Omental fat pad (tissue), 3 donors: ENCODE measurements at regions not wholly inside any gene's neighbourhood (a gene's known extent, or its start where the extent isn't known, plus 50 kb on each side); places are given as distances from the start of the nearest gene placed in this dataset.

Experiments used
- ATAC-seq: fragments of 150-250 bp; one replicate; pipeline ENCODE4 v1.9.1; 2016; ENCODE audit warnings: mild to moderate bottlenecking, moderate library complexity; ENCODE audit not compliant: low FRiP score
- DNase-seq: peaks from one replicate; pipeline ENCODE4 v3.0.0-alpha.2; 2019; ENCODE audit warnings: low spot score
- CTCF ChIP-seq, 3 donors: fragments of 450-650 bp; IDR thresholded peaks; one replicate each; pipeline ENCODE4 v1.5.1; 2016 to 2017; ENCODE audit warnings: antibody characterized with exemption in 3 of 3, mild to moderate bottlenecking in 3 of 3, moderate library complexity in 2 of 3

- DNase-seq (no peak), ATAC-seq (no peak)
- TF ChIP-seq CTCF (IDR thresholded peaks at IDR 0.05), result no peak
These were observed 251.9 kb upstream of the ZNF32 start for GRCh38 chr10:43900571-43900970.

DNA sequence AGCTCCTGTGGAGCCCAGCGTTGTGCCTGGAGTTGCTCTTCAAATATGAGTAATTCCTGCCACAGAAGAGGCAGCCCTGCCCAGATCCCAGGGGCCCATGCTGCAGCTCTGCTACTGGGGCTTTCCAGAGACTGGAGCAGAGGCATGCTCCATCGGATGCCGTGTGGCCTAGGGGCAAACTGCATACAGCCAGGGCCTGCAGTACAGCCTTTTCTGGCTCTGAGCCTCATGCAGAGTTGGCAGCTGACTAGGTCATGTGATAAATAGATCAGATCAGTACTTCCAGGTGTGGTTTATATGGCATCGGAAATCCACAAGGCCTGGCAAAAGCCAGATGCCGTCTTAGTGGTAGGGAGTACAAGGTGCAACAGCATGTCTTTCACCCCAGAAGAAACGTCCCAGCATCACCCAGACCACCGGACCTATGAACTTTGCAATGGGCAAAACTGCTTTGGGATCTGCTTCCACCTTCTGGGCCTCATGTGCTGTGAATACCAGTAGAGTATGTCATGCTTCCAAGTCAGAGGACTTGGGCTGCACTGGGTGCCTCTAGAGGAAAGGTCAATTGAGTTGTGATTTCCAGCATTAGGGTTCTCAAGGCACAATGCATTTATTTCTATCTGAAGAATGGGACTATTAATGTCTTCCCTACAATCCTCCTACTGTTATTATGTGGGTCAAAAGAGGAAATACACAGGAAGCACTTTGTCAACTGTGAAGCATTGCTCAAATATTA lies 250.7 kb upstream of the ZNF32 start:
- peak; percentile 31 for ATAC-seq
- no peak for DNase-seq
- no peak for TF ChIP-seq CTCF (IDR thresholded peaks at IDR 0.05)

- no peak for ATAC-seq
- no peak for DNase-seq
- TF ChIP-seq CTCF (IDR thresholded peaks at IDR 0.05), result no peak
These were observed 249.9 kb upstream of the ZNF32 start for GRCh38 chr10:43898592-43898991.

- DNase-seq (no peak), ATAC-seq (no peak)
- no peak for TF ChIP-seq CTCF (IDR thresholded peaks at IDR 0.05)
These were observed 249.2 kb upstream of the ZNF32 start for GRCh38 chr10:43897765-43898419.

DNA sequence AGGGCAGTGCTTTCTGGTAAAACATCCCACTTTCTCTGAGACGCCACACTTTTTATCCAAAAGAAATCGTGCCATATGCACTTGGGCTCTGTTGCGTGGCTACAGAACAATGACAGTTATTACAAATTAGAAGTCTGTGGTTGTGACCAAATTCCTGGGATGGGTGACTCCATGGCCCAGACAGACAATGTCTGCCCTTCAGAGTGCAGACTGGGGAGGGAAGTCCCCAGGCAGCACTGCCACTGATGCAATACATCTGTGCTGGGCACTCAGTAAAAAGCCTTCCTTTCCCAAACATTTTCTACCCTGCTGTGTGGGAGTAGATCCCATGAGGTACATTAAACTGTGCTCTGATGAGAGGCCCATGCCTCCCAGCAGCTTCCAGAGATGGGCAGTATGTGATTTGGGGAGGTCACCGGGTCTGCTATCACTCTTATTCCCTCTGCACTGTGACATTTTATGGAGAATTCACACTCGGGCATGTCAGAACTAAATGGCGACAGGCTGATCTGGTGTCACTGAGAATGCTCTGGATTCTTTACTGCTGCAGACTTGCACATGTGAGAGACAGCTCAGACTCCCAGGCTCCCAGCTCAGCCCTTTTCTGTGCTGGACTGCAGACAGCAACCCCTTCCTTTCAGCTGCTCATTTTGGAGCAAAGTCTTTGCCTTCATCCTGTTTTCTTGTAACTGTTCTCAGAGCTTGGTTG lies 243.5 kb upstream of the ZNF32 start:
- DNase-seq (no peak), ATAC-seq (no peak)
- TF ChIP-seq CTCF (IDR thresholded peaks at IDR 0.05), result no peak

GRCh38 chr10:43891241-43891640 lies 242.6 kb upstream of the ZNF32 start:
- ATAC-seq, result no peak
- TF ChIP-seq CTCF (IDR thresholded peaks at IDR 0.05), result no peak
- no peak for DNase-seq
